ENCODE measurements at regions not wholly inside any gene's neighbourhood (a gene's known extent, or its start where the extent isn't known, plus 50 kb on each side); places are given as distances from the start of the nearest gene placed in this dataset.

DNA sequence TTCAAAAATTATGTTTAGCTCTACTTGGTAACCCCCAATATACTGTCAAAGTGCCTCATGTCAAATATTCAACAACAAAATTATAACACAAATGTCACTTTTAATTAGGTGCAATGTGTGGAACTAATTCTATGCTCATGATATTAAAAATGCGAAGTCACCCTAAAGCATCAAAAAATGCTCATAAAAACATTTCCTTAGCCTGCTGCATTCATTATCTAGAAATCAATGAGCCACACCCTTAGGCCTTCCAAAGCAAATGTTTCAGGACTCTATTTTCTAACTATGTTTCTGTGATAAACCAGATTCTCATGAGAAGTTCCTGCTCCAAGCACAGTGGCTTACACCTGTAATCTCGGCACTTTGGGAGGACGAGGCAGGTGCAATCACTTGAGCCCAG, 75.0 kb upstream of the ANK3 start:
- WGBS, 2 donors = 90 to 99% methylated on average over 3 of the region's 3 CpGs

GRCh38 chr10:60463746-60464145, 74.1 kb upstream of the ANK3 start:
- intact Hi-C loops (cut with DNase I) = no loop called here
- Histone ChIP-seq H3K27ac (no peak overlapping the region), H3K4me3 (replicated peaks in 1 of 3) (no peak overlapping the region), H3K4me1 (no peaks in the 10 kb centered on the region), H3K27me3 (no peaks in the 10 kb centered on the region), H3K9me3 (no peaks in the 10 kb centered on the region), H3K36me3 (no peaks in the 10 kb centered on the region)
- no peak for DNase-seq
- TF ChIP-seq POLR2A (IDR thresholded peaks at IDR 0.05) (no peak), CTCF (IDR thresholded peaks at IDR 0.05) (no peak)

More for the DNA sequence above, 75.0 kb upstream of the ANK3 start:
- H3K4me3 ChIP-seq (replicated peaks in 1 of 3) = no peak overlapping the region
- no peak overlapping the region for H3K27ac ChIP-seq
- no peaks in the 10 kb centered on the region for H3K9me3 ChIP-seq
- no peaks in the 10 kb centered on the region for H3K36me3 ChIP-seq
- DNase-seq = no peak
- no peaks in the 10 kb centered on the region for H3K4me1 ChIP-seq
- H3K27me3 ChIP-seq = no peaks in the 10 kb centered on the region
- intact Hi-C loops (cut with DNase I) = no loop called here
- TF ChIP-seq POLR2A (IDR thresholded peaks at IDR 0.05) (no peak), CTCF (IDR thresholded peaks at IDR 0.05) (no peak)

DNA sequence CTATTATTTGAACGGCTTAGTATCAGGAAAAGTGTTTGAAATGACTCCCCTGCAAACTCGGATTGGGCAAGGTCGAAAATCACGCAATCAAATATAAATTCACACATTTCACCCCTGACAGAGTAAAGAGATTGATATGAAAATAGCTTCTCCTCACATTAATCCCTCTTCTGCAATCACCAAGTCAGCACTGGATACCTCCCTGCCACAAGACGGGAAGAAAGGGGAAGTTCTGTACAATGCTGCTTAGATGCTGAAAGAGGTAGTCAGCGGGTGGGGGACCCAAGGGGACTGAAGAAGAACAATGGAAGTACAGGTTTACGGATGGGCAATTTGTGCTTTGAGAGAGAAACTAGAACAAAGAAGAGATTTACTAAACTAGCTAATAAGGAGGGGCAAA, 72.0 kb upstream of the ANK3 start:
- no peak for TF ChIP-seq POLR2A (IDR thresholded peaks at IDR 0.05)
- TF ChIP-seq CTCF (IDR thresholded peaks at IDR 0.05) = no peak

GRCh38 chr10:60459701-60460457, 70.2 kb upstream of the ANK3 start:
- TF ChIP-seq CTCF (IDR thresholded peaks at IDR 0.05) = no peak
- TF ChIP-seq POLR2A (IDR thresholded peaks at IDR 0.05) = no peak
- 68 to 69% methylated on average over 4 of the region's 4 CpGs for WGBS, 2 donors
- Histone ChIP-seq H3K36me3 (no peaks in the 10 kb centered on the region), H3K27ac (no peak overlapping the region), H3K9me3 (no peaks in the 10 kb centered on the region), H3K4me1 (no peaks in the 10 kb centered on the region), H3K4me3 (replicated peaks in 1 of 3) (no peak overlapping the region), H3K27me3 (no peaks in the 10 kb centered on the region)
- no peak for DNase-seq
- intact Hi-C loops (cut with DNase I) = no loop called here

More for the DNA sequence above, 72.0 kb upstream of the ANK3 start:
- intact Hi-C loops (cut with DNase I) = no loop called here
- no peak overlapping the region for H3K27ac ChIP-seq
- H3K4me1 ChIP-seq = no peaks in the 10 kb centered on the region
- no peak for DNase-seq
- H3K27me3 ChIP-seq = no peaks in the 10 kb centered on the region
- WGBS, 2 donors = 87 to 90% methylated on average over 7 of the region's 7 CpGs
- no peaks in the 10 kb centered on the region for H3K9me3 ChIP-seq
- no peaks in the 10 kb centered on the region for H3K36me3 ChIP-seq
- no peak overlapping the region for H3K4me3 ChIP-seq (replicated peaks in 1 of 3)

- H3K9me3 ChIP-seq = no peaks in the 10 kb centered on the region
- no peak for DNase-seq
- WGBS, 2 donors = 83 to 85% methylated on average over 4 of the region's 4 CpGs
- H3K4me1 ChIP-seq = peaks cover 11 to 12% of the 10 kb centered on the region in 2 donors
- intact Hi-C loops (cut with DNase I) = no loop called here
- no peak overlapping the region for H3K27ac ChIP-seq
- H3K4me3 ChIP-seq (replicated peaks in 1 of 3) = no peak overlapping the region
- H3K27me3 ChIP-seq = no peaks in the 10 kb centered on the region
- no peaks in the 10 kb centered on the region for H3K36me3 ChIP-seq
- TF ChIP-seq POLR2A (IDR thresholded peaks at IDR 0.05) (no peak), CTCF (IDR thresholded peaks at IDR 0.05) (no peak)
These were observed 66.4 kb upstream of the ANK3 start for GRCh38 chr10:60456053-60456452.
